Activated CD8-positive, alpha-beta T cell treated with anti-CD3 and anti-CD28 coated beads, Interleukin-2, amount 10 ng/mL, durations not matched to agents 7 days and 5 days (primary cell): ENCODE measurements at regions not wholly inside any gene's neighbourhood (a gene's known extent, or its start where the extent isn't known, plus 50 kb on each side); places are given as distances from the start of the nearest gene placed in this dataset.

Source experiments
- ATAC-seq: fragments of 150-1000 bp; cut with Tn5 transposase; one replicate; pipeline ENCODE4 v1.10.0; 2021; ENCODE audit warnings: moderate library complexity
- CTCF ChIA-PET: fragments of 350-600 bp; sonication (Branson Sonifier 250); formaldehyde crosslinking; loops from one replicate; lab custom pipeline; 2021; ENCODE audit warnings: antibody characterized with exemption; lab: Charles Lee
- POLR2A ChIA-PET: fragments of 350-600 bp; sonication (Branson Sonifier 250); formaldehyde crosslinking; loops from one replicate; lab custom pipeline; 2021; ENCODE audit warnings: antibody characterized with exemption; lab: Charles Lee
- DNase-seq: peaks from one replicate; pipeline ENCODE4 v3.0.0-alpha.2; 2020
- H3K27ac Mint-ChIP-seq: one replicate; pipeline ENCODE4 v1.8.0; 2021; ENCODE audit warnings: mild to moderate bottlenecking, mixed read lengths
- H3K27me3 Mint-ChIP-seq: one replicate; pipeline ENCODE4 v1.8.0; 2021; ENCODE audit warnings: low read depth, mixed read lengths
- H3K36me3 Mint-ChIP-seq: one replicate; pipeline ENCODE4 v1.8.0; 2021; ENCODE audit warnings: low read depth, mixed read lengths
- H3K4me1 Mint-ChIP-seq: one replicate; pipeline ENCODE4 v1.8.0; 2021; ENCODE audit warnings: low read depth, mixed read lengths
- H3K4me3 Mint-ChIP-seq: one replicate; pipeline ENCODE4 v1.8.0; 2021; ENCODE audit warnings: mild to moderate bottlenecking, mixed read lengths
- H3K9me3 Mint-ChIP-seq: one replicate; pipeline ENCODE4 v1.8.0; 2022; ENCODE audit warnings: mixed read lengths; ENCODE audit not compliant: insufficient read depth

- ChIA-PET POLR2A (no interaction called here), CTCF (no interaction called here)
- H3K27me3 Mint-ChIP-seq = peaks cover 4% of the 10 kb centered on the region
- no peak overlapping the region for H3K27ac Mint-ChIP-seq
- H3K4me1 Mint-ChIP-seq = peaks cover 10% of the 10 kb centered on the region
- no peak for ATAC-seq
- DNase-seq = no peak
- no peaks in the 10 kb centered on the region for H3K9me3 Mint-ChIP-seq
- no peaks in the 10 kb centered on the region for H3K36me3 Mint-ChIP-seq
- no peak overlapping the region for H3K4me3 Mint-ChIP-seq
These were observed 169.2 kb upstream of the NCAM1 start for GRCh38 chr11:112792070-112792469.

- Mint-ChIP-seq H3K27ac (no peak overlapping the region), H3K4me3 (no peak overlapping the region), H3K27me3 (peaks cover 1% of the 10 kb centered on the region), H3K36me3 (no peaks in the 10 kb centered on the region), H3K9me3 (no peaks in the 10 kb centered on the region), H3K4me1 (peaks cover 14% of the 10 kb centered on the region)
- ATAC-seq (no peak), DNase-seq (no peak)
- CTCF ChIA-PET = no interaction called here
- POLR2A ChIA-PET = no interaction called here
These were observed 167.8 kb upstream of the NCAM1 start for GRCh38 chr11:112793416-112793815.

- no peaks in the 10 kb centered on the region for H3K9me3 Mint-ChIP-seq
- ChIA-PET CTCF (interaction anchor here (1.7 to 2.3 kb wide), 3 partner anchors 15 to 496 kb away, joined by 6 to 17 read pairs (median 6); no protein-coding TSS in a partner anchor), POLR2A (interaction anchor here (0.6 kb wide), 1 partner anchor 201 kb away, joined by 3 read pairs; no protein-coding TSS in a partner anchor)
- no peak overlapping the region for H3K27ac Mint-ChIP-seq
- DNase-seq (no peak), ATAC-seq (no peak)
- no peaks in the 10 kb centered on the region for H3K36me3 Mint-ChIP-seq
- peaks cover 14% of the 10 kb centered on the region for H3K4me1 Mint-ChIP-seq
- H3K27me3 Mint-ChIP-seq = peaks cover 1% of the 10 kb centered on the region
- no peak overlapping the region for H3K4me3 Mint-ChIP-seq
These were observed 166.8 kb upstream of the NCAM1 start for GRCh38 chr11:112794331-112794846.

- peak; percentile 63 for ATAC-seq
These were observed 165.9 kb upstream of the NCAM1 start for GRCh38 chr11:112795142-112795815.

GRCh38 chr11:112795911-112796649, 165.1 kb upstream of the NCAM1 start:
- POLR2A ChIA-PET = no interaction called here
- H3K27ac Mint-ChIP-seq = no peak overlapping the region
- peaks cover 2% of the 10 kb centered on the region for H3K27me3 Mint-ChIP-seq
- ATAC-seq (no peak), DNase-seq (no peak)
- CTCF ChIA-PET = interaction anchor here (1.3 to 2.3 kb wide), 4 partner anchors 9 to 494 kb away, joined by 4 to 17 read pairs (median 6); no protein-coding TSS in a partner anchor
- peaks cover 14% of the 10 kb centered on the region for H3K4me1 Mint-ChIP-seq
- H3K4me3 Mint-ChIP-seq = no peak overlapping the region
- H3K36me3 Mint-ChIP-seq = no peaks in the 10 kb centered on the region
- no peaks in the 10 kb centered on the region for H3K9me3 Mint-ChIP-seq

More at GRCh38 chr11:112795142-112795815, 165.9 kb upstream of the NCAM1 start:
- Mint-ChIP-seq H3K36me3 (no peaks in the 10 kb centered on the region), H3K4me3 (no peak overlapping the region), H3K9me3 (no peaks in the 10 kb centered on the region), H3K4me1 (peaks cover 14% of the 10 kb centered on the region), H3K27me3 (peaks cover 1% of the 10 kb centered on the region), H3K27ac (no peak overlapping the region)
- ChIA-PET POLR2A (interaction anchor here (0.6 kb wide), 1 partner anchor 202 kb away, joined by 3 read pairs; no protein-coding TSS in a partner anchor), CTCF (interaction anchor here (1.3 to 2.3 kb wide), 4 partner anchors 8 to 495 kb away, joined by 4 to 17 read pairs (median 6); no protein-coding TSS in a partner anchor)
- peak; percentile 45 for DNase-seq

- Mint-ChIP-seq H3K4me3 (no peak overlapping the region), H3K36me3 (no peaks in the 10 kb centered on the region), H3K9me3 (no peaks in the 10 kb centered on the region), H3K27ac (no peak overlapping the region), H3K27me3 (peaks cover 2% of the 10 kb centered on the region), H3K4me1 (peaks cover 14% of the 10 kb centered on the region)
- DNase-seq (no peak), ATAC-seq (no peak)
- CTCF ChIA-PET = no interaction called here
- POLR2A ChIA-PET = no interaction called here
These were observed 164.1 kb upstream of the NCAM1 start for GRCh38 chr11:112797092-112797491.

GRCh38 chr11:112797648-112798293, 163.4 kb upstream of the NCAM1 start:
- ATAC-seq (peak; percentile 81), DNase-seq (peak; percentile 69)
- Mint-ChIP-seq H3K4me3 (peak overlapping the region; percentile 27), H3K36me3 (no peaks in the 10 kb centered on the region), H3K9me3 (no peaks in the 10 kb centered on the region), H3K4me1 (peaks cover 14% of the 10 kb centered on the region), H3K27me3 (peaks cover 7% of the 10 kb centered on the region), H3K27ac (peak overlapping the region; percentile 45)
- ChIA-PET CTCF (interaction anchor here (0.6 to 1.6 kb wide), 5 partner anchors 156 to 1706 kb away, joined by 3 to 10 read pairs (median 3); no protein-coding TSS in a partner anchor), POLR2A (no interaction called here)

GRCh38 chr11:112801025-112801816, 160.0 kb upstream of the NCAM1 start:
- DNase-seq = no peak
- Mint-ChIP-seq H3K27ac (no peak overlapping the region), H3K36me3 (no peaks in the 10 kb centered on the region), H3K4me3 (no peak overlapping the region), H3K9me3 (no peaks in the 10 kb centered on the region), H3K4me1 (peaks cover 4% of the 10 kb centered on the region), H3K27me3 (peaks cover 8% of the 10 kb centered on the region)
- POLR2A ChIA-PET = no interaction called here
- CTCF ChIA-PET = no interaction called here
- ATAC-seq = no peak

GRCh38 chr11:112801817-112802088, 159.5 kb upstream of the NCAM1 start:
- Mint-ChIP-seq H3K9me3 (no peaks in the 10 kb centered on the region), H3K27ac (no peak overlapping the region), H3K4me1 (peaks cover 4% of the 10 kb centered on the region), H3K27me3 (peaks cover 11% of the 10 kb centered on the region), H3K36me3 (no peaks in the 10 kb centered on the region), H3K4me3 (no peak overlapping the region)
- no peak for ATAC-seq
- CTCF ChIA-PET = no interaction called here
- no peak for DNase-seq
- POLR2A ChIA-PET = no interaction called here

GRCh38 chr11:112805658-112806057, 155.6 kb upstream of the NCAM1 start:
- CTCF ChIA-PET = no interaction called here
- no peak overlapping the region for H3K27ac Mint-ChIP-seq
- no peaks in the 10 kb centered on the region for H3K9me3 Mint-ChIP-seq
- H3K36me3 Mint-ChIP-seq = no peaks in the 10 kb centered on the region
- no peaks in the 10 kb centered on the region for H3K4me1 Mint-ChIP-seq
- peaks cover 11% of the 10 kb centered on the region for H3K27me3 Mint-ChIP-seq
- DNase-seq (no peak), ATAC-seq (no peak)
- H3K4me3 Mint-ChIP-seq = no peak overlapping the region
- POLR2A ChIA-PET = no interaction called here

GRCh38 chr11:112806256-112806655, 155.0 kb upstream of the NCAM1 start:
- CTCF ChIA-PET = no interaction called here
- no peaks in the 10 kb centered on the region for H3K4me1 Mint-ChIP-seq
- no peak overlapping the region for H3K27ac Mint-ChIP-seq
- no peak for ATAC-seq
- no peak overlapping the region for H3K4me3 Mint-ChIP-seq
- H3K36me3 Mint-ChIP-seq = no peaks in the 10 kb centered on the region
- DNase-seq = no peak
- H3K27me3 Mint-ChIP-seq = peaks cover 11% of the 10 kb centered on the region
- POLR2A ChIA-PET = no interaction called here
- H3K9me3 Mint-ChIP-seq = no peaks in the 10 kb centered on the region
